HCT116 (cell line): ENCODE measurements at regions not wholly inside any gene's neighbourhood (a gene's known extent, or its start where the extent isn't known, plus 50 kb on each side); places are given as distances from the start of the nearest gene placed in this dataset.
A peak's percentile ranks its signal among the peaks of the same experiment; 100 is the strongest.

Source experiments
- ATAC-seq: fragments of 200-7000 bp; cut with Tn5 transposase; 2 replicates; pipeline ENCODE4 v1.9.1; 2020; ENCODE audit warnings: mild to moderate bottlenecking, moderate library complexity
- BruUV-seq: library from RNA; stranded (reverse); fragments of 400-500 nt; replicated peaks from 2 replicates; lab custom pipeline; 2021; lab: Mats Ljungman, UMichigan
- CTCF ChIA-PET: fragments of 300-600 bp; sonication (Branson Sonifier 250); formaldehyde crosslinking; loops from one replicate; lab custom pipeline; 2021; ENCODE audit warnings: antibody characterized with exemption; lab: Charles Lee
- POLR2A ChIA-PET: fragments of 300-600, 350-600 bp; sonication (Branson Sonifier 250); formaldehyde crosslinking; loops from one replicate; lab custom pipeline; 2021; ENCODE audit warnings: antibody characterized with exemption; lab: Charles Lee
- RAD21 ChIA-PET, 2 experiments: fragments of 300-600 bp; sonication (Branson Sonifier 250); formaldehyde crosslinking; loops; one replicate each; lab custom pipeline; 2023; ENCODE audit warnings: low total read pairs in 2 of 2; ENCODE audit not compliant: uncharacterized antibody in 2 of 2, unreplicated experiment in 2 of 2, low non-redundant PET in 1 of 2; lab: Charles Lee
- DNase-seq: peaks from one replicate; pipeline ENCODE4 v3.0.0-alpha.2; 2010; ENCODE audit warnings: low read depth, low spot score
- H2AFZ ChIP-seq: fragments of 200-600 bp; shearing (Covaris generic), sonication (generic); 2 replicates; pipeline ENCODE4 v1.6.1; 2017; ENCODE audit warnings: low read depth, mixed run types, mixed read lengths, antibody characterized with exemption, low read length; ENCODE audit not compliant: poor library complexity, severe bottlenecking
- H3K27ac ChIP-seq: 2 replicates; pipeline ENCODE4 v1.5.1; 2012; ENCODE audit warnings: low read depth, low read length
- H3K27me3 ChIP-seq: fragments of 200-600 bp; sonication (generic); 2 replicates; pipeline ENCODE4 v1.6.1; 2016; ENCODE audit warnings: mixed run types, low read length, mixed read lengths; ENCODE audit not compliant: insufficient read depth
- H3K36me3 ChIP-seq, 2 experiments: fragments of 200-500 bp in 1 of 2; fragments of 200-600 bp in 1 of 2; sonication (Bioruptor generic) in 1 of 2; sonication (generic) in 1 of 2; 2 replicates each; pipeline versions ENCODE4 v1.5.1 to v1.6.1; 2014 to 2016; ENCODE audit warnings: low read length in 2 of 2, inconsistent platforms in 1 of 2, mixed read lengths in 1 of 2, mixed run types in 1 of 2; ENCODE audit not compliant: insufficient read depth in 2 of 2, control insufficient read depth in 1 of 2
- H3K4me1 ChIP-seq, 2 experiments: fragments of 200-600 bp in 1 of 2; sonication (generic) in 1 of 2; 2 replicates each; pipeline versions ENCODE4 v1.5.1 to v1.6.1; 2012 to 2017; ENCODE audit warnings: low read length in 2 of 2, inconsistent platforms in 1 of 2, mild to moderate bottlenecking in 1 of 2, mixed read lengths in 1 of 2, mixed run types in 1 of 2, moderate library complexity in 1 of 2; ENCODE audit not compliant: insufficient read depth in 2 of 2, control insufficient read depth in 1 of 2
- H3K4me2 ChIP-seq: fragments of 200-600 bp; sonication (generic); 2 replicates; pipeline ENCODE4 v1.6.1; 2017; ENCODE audit warnings: mixed run types, low read length, mixed read lengths
- H3K4me3 ChIP-seq, 2 experiments: fragments of 200-600 bp in 1 of 2; sonication (generic) in 1 of 2; replicated peaks in 1 of 2; 2 replicates each; pipeline ENCODE4 v1.5.1; 2011 to 2016; ENCODE audit warnings: low read length in 2 of 2, control low read depth in 1 of 2, low read depth in 1 of 2, mild to moderate bottlenecking in 1 of 2, mixed read lengths in 1 of 2, mixed run types in 1 of 2
- H3K79me2 ChIP-seq: fragments of 200-600 bp; sonication (generic); 2 replicates; pipeline ENCODE4 v1.6.1; 2017; ENCODE audit warnings: mild to moderate bottlenecking, mixed run types, low read length, moderate library complexity, mixed read lengths; ENCODE audit not compliant: insufficient read depth
- H3K9ac ChIP-seq: fragments of 200-600 bp; sonication (generic); 2 replicates; pipeline ENCODE4 v1.6.1; 2016; ENCODE audit warnings: low read length, mixed read lengths
- H3K9me2 ChIP-seq: fragments of 200-600 bp; sonication (generic), shearing (Covaris generic); 2 replicates; pipeline ENCODE4 v1.6.1; 2017; ENCODE audit warnings: mixed run types, mild to moderate bottlenecking, moderate library complexity; ENCODE audit not compliant: insufficient read depth
- H3K9me3 ChIP-seq, 2 experiments: fragments of 200-500 bp in 1 of 2; fragments of 200-600 bp in 1 of 2; sonication (Bioruptor generic) in 1 of 2; sonication (generic) in 1 of 2; 2 replicates each; pipeline ENCODE4 v1.6.1; 2014 to 2017; ENCODE audit warnings: low read length in 2 of 2, mixed read lengths in 2 of 2, inconsistent platforms in 1 of 2, low read depth in 1 of 2, mild to moderate bottlenecking in 1 of 2, mixed run types in 1 of 2, moderate library complexity in 1 of 2; ENCODE audit not compliant: control insufficient read depth in 1 of 2, insufficient read depth in 1 of 2
- H4K20me1 ChIP-seq: fragments of 200-600 bp; sonication (generic), shearing (Covaris generic); 2 replicates; pipeline ENCODE4 v1.6.1; 2017; ENCODE audit warnings: mixed run types, mild to moderate bottlenecking, moderate library complexity; ENCODE audit not compliant: insufficient read depth
- ATF3 ChIP-seq: IDR thresholded peaks from 2 replicates; pipeline ENCODE4 v1.6.1; 2012
- CBX3 ChIP-seq: IDR thresholded peaks from 2 replicates; pipeline ENCODE4 v1.6.1; 2012; ENCODE audit warnings: low read depth
- ELF1 ChIP-seq: IDR thresholded peaks from 2 replicates; pipeline ENCODE4 v1.6.1; 2012; ENCODE audit warnings: low read depth, borderline replicate concordance
- EZH2 ChIP-seq: fragments of 200-600 bp; sonication (generic); IDR thresholded peaks from 2 replicates; pipeline ENCODE4 v1.6.1; 2017; ENCODE audit warnings: antibody characterized with exemption, mixed run types
- MAX ChIP-seq: IDR thresholded peaks from 2 replicates; pipeline ENCODE4 v1.6.1; 2012
- POLR2A ChIP-seq: IDR thresholded peaks from 2 replicates; pipeline ENCODE4 v1.7.0; 2011; ENCODE audit warnings: borderline replicate concordance; ENCODE audit not compliant: insufficient read depth, insufficient read length; ENCODE audit errors: extremely low read depth
- POLR2AphosphoS5 ChIP-seq: IDR thresholded peaks from 2 replicates; pipeline ENCODE4 v1.6.1; 2011; ENCODE audit warnings: mild to moderate bottlenecking, low read depth, low read length, moderate library complexity
- RAD21 ChIP-seq: IDR thresholded peaks from 2 replicates; pipeline ENCODE4 v1.6.1; 2012; ENCODE audit warnings: low read depth, mild to moderate bottlenecking
- SIN3A ChIP-seq: IDR thresholded peaks from 2 replicates; pipeline ENCODE4 v1.6.1; 2012; ENCODE audit warnings: low read depth
- SRF ChIP-seq: IDR thresholded peaks from 2 replicates; pipeline ENCODE4 v1.6.1; 2012; ENCODE audit warnings: low read depth
- TCF7L2 ChIP-seq: IDR thresholded peaks from 2 replicates; pipeline ENCODE4 v1.7.0; 2011; ENCODE audit warnings: borderline replicate concordance, inconsistent platforms; ENCODE audit not compliant: insufficient read depth, insufficient read length; ENCODE audit errors: extremely low read depth
- YY1 ChIP-seq: IDR thresholded peaks from 2 replicates; pipeline ENCODE4 v1.6.1; 2011; ENCODE audit warnings: low read length, low read depth, moderate library complexity, mild to moderate bottlenecking; ENCODE audit not compliant: insufficient replicate concordance; ENCODE audit errors: extremely low read depth
- ZFX ChIP-seq: fragments of 450-650 bp; IDR thresholded peaks from 2 replicates; pipeline ENCODE4 v1.6.1; 2017
- intact Hi-C: fragments of 100-400 bp; cut with micrococcal nuclease; formaldehyde crosslinking; loops from 2 replicates; pipeline ENCODE4 v1.10.0; 2022
- TF ChIP-seq, protein P1 (sequence below): IDR thresholded peaks from 2 replicates; pipeline ENCODE4 v1.6.1; 2012; ENCODE audit warnings: low read depth

GRCh38 chr12:89228491-89228890 is 123.8 kb downstream of the DUSP6 start:
- H3K9ac ChIP-seq, result no peak overlapping the region
- peaks cover 32 to 47% of the 10 kb centered on the region in 2 experiments for H3K4me1 ChIP-seq
- no peaks in the 10 kb centered on the region for H3K36me3 ChIP-seq
- RAD21 ChIA-PET, result no interaction called here
- peaks cover 4% of the 10 kb centered on the region; the same call in 1 of the 2 replicates for H3K9me2 ChIP-seq
- TF ChIP-seq MAX, result no peak
- TF ChIP-seq CBX3, result no peak
- no peak for TF ChIP-seq EZH2
- POLR2A ChIA-PET, result no interaction called here
- no TSS peak for BruUV-seq
- no peaks in the 10 kb centered on the region for H3K27me3 ChIP-seq
- intact Hi-C loops, result loop anchor here (5.0 to 10.0 kb wide), 2 partner anchors 124 to 164 kb away; partner anchors contain the start of gene DUSP6
- no peak for DNase-seq
- no peaks in the 10 kb centered on the region for H4K20me1 ChIP-seq
- no peak for ATAC-seq
- H2AFZ ChIP-seq, result peak overlapping the region; percentile 42
- no peak overlapping the region for H3K27ac ChIP-seq
- no peak overlapping the region for H3K4me2 ChIP-seq
- H3K79me2 ChIP-seq, result no peaks in the 10 kb centered on the region
- H3K9me3 ChIP-seq, result no peaks in the 10 kb centered on the region
- H3K4me3 ChIP-seq, result no peak overlapping the region
- CTCF ChIA-PET, result no interaction called here

- Histone ChIP-seq H3K27ac (no peak overlapping the region), H3K9me2 (peaks cover 4% of the 10 kb centered on the region; the same call in 1 of the 2 replicates), H3K9me3 (no peaks in the 10 kb centered on the region), H3K9ac (no peak overlapping the region), H3K36me3 (no peaks in the 10 kb centered on the region), H3K79me2 (no peaks in the 10 kb centered on the region), H3K4me2 (peak overlapping the region; percentile 3; the same call in 1 of the 2 replicates), H3K4me3 (no peak overlapping the region), H2AFZ (peak overlapping the region; percentile 25), H3K4me1 (peaks cover 32 to 49% of the 10 kb centered on the region in 2 experiments), H3K27me3 (no peaks in the 10 kb centered on the region), H4K20me1 (no peaks in the 10 kb centered on the region)
- BruUV-seq, result no TSS peak
- DNase-seq, result no peak
- intact Hi-C loops, result loop anchor here (5.0 to 10.0 kb wide), 2 partner anchors 125 to 163 kb away; partner anchors contain the start of gene DUSP6
- no peak for ATAC-seq
- TF ChIP-seq ZFX (no peak), EZH2 (no peak), SIN3A (no peak), POLR2A (no peak), POLR2AphosphoS5 (no peak), SRF (no peak), YY1 (no peak), RAD21 (no peak), TCF7L2 (no peak), CBX3 (no peak), ATF3 (no peak), ELF1 (no peak), MAX (no peak)
- TF ChIP-seq, protein P1, sequence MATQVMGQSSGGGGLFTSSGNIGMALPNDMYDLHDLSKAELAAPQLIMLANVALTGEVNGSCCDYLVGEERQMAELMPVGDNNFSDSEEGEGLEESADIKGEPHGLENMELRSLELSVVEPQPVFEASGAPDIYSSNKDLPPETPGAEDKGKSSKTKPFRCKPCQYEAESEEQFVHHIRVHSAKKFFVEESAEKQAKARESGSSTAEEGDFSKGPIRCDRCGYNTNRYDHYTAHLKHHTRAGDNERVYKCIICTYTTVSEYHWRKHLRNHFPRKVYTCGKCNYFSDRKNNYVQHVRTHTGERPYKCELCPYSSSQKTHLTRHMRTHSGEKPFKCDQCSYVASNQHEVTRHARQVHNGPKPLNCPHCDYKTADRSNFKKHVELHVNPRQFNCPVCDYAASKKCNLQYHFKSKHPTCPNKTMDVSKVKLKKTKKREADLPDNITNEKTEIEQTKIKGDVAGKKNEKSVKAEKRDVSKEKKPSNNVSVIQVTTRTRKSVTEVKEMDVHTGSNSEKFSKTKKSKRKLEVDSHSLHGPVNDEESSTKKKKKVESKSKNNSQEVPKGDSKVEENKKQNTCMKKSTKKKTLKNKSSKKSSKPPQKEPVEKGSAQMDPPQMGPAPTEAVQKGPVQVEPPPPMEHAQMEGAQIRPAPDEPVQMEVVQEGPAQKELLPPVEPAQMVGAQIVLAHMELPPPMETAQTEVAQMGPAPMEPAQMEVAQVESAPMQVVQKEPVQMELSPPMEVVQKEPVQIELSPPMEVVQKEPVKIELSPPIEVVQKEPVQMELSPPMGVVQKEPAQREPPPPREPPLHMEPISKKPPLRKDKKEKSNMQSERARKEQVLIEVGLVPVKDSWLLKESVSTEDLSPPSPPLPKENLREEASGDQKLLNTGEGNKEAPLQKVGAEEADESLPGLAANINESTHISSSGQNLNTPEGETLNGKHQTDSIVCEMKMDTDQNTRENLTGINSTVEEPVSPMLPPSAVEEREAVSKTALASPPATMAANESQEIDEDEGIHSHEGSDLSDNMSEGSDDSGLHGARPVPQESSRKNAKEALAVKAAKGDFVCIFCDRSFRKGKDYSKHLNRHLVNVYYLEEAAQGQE, result no peak
- ChIA-PET CTCF (no interaction called here), POLR2A (interaction anchor here (1.5 kb wide), 1 partner anchor 125 kb away, joined by 4 read pairs; the partner anchor contains the start of gene DUSP6), RAD21 (no interaction called here)
Measured at GRCh38 chr12:89227774-89228173, 124.5 kb downstream of the DUSP6 start.
